ENCODE measurements at regions not wholly inside any gene's neighbourhood (a gene's known extent, or its start where the extent isn't known, plus 50 kb on each side); places are given as distances from the start of the nearest gene placed in this dataset.

DNA sequence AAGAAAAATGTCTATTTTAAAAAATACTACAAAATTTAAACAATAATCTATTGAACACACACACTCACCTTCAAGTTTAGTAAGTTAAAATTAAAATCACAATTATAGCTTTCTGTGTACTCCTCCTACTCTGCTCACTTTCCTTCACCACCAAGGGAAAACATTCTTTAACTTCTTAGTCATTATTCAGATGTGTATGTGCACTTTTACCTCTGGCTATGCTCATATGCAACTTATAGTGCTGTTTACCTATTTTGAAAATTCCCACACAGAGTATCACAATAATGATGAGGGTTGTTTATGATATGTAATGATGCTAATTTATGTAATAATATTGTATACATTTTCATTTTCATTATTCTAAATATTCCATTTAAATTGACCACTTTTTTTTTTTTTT is 661.4 kb downstream of the MRPL39 start:
- no peak overlapping the region for H4K12ac ChIP-seq (ENCODE audit: low read depth, low read length)
- no peak overlapping the region for H2AFZ ChIP-seq (ENCODE audit: insufficient read depth, low read length, poor library complexity)
- no peak overlapping the region for H2AK5ac ChIP-seq (ENCODE audit: low read length)
- H3K4ac ChIP-seq (ENCODE audit: low read depth, low read length) = no peak overlapping the region
- no peak overlapping the region for H4K8ac ChIP-seq (ENCODE audit: low read depth, low read length)
- no peaks in the 10 kb centered on the region for H3K36me3 ChIP-seq (ENCODE audit: control insufficient read depth in 1 of 2, insufficient read depth in 2 of 2, low read length in 2 of 2)
- H3K4me2 ChIP-seq (ENCODE audit: low read length) = no peak overlapping the region
- no peak overlapping the region for H3K18ac ChIP-seq (ENCODE audit: low read length)
- H4K91ac ChIP-seq (ENCODE audit: low read depth, low read length) = no peak overlapping the region
- no peak overlapping the region for H2BK5ac ChIP-seq (ENCODE audit: low read depth, low read length, poor library complexity)
- H2BK120ac ChIP-seq (ENCODE audit: insufficient read depth, low read length, poor library complexity) = no peak overlapping the region
- no peak overlapping the region for H2BK12ac ChIP-seq (ENCODE audit: low read length)
- H3K4me3 ChIP-seq (ENCODE audit: low read depth, low read length) = no peak overlapping the region
- H3K79me1 ChIP-seq (ENCODE audit: low read length) = no peaks in the 10 kb centered on the region
- peaks cover 3% of the 10 kb centered on the region for H3K9me3 ChIP-seq (ENCODE audit: insufficient read depth, low read depth, low read length)
- H3K14ac ChIP-seq (ENCODE audit: low read length) = no peak overlapping the region
- no peaks in the 10 kb centered on the region for H3K4me1 ChIP-seq (ENCODE audit: control insufficient read depth in 1 of 2, insufficient read depth in 2 of 2, low read length in 2 of 2)
- H3K23ac ChIP-seq (ENCODE audit: low read length) = no peak overlapping the region
- H3K27me3 ChIP-seq (ENCODE audit: insufficient read depth, low read length) = no peaks in the 10 kb centered on the region
- no peak overlapping the region for H3K27ac ChIP-seq (ENCODE audit: low read depth, low read length)
- DNase-seq = no peak
- no peak overlapping the region for H3K9ac ChIP-seq (ENCODE audit: low read length)
- H3K79me2 ChIP-seq (ENCODE audit: control insufficient read depth, insufficient read depth, low read length, poor library complexity) = no peaks in the 10 kb centered on the region

DNA sequence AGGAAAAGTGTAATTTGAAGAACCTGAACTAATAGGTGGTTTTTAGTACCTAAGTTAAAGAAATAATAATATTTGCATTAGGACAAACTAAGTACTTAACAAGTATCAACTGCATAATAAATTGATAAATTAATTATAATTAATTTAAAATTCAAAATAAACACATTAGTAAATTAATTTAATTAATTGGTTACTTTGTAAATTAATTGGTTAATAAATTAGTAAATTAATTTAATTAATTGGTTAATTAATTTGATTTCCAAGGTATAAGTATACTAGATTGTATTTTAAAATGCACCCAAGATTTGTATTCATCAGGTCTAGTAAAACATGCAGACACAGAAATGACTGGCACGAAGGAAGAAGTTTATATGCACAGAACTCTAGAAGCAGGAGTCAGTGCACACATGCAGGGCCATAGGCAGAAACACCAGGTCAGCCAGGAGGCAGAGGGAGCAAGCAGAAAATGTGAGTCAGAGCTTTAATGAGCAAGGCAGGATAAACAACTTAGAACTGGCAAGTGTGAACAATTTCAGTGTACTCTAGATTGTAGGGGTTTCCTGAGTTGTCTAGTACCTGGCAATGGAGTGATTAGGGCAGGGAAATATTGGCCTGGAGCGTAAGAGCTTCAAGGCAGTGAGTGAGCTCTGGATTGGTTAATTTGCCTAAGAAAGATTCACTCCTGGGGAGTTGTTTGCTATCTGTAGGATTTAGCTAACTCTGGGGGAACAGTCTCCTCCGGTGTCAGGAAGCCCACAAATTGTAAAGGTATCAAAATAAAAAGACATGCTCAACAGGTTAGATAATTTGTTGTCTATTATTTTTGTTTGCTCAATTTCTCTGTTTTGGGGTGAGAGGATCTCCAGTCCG is 665.7 kb downstream of the MRPL39 start:
- no peak for DNase-seq
- no peak overlapping the region for H3K4ac ChIP-seq (ENCODE audit: low read depth, low read length)
- no peak overlapping the region for H3K23ac ChIP-seq (ENCODE audit: low read length)
- H2BK12ac ChIP-seq (ENCODE audit: low read length) = no peak overlapping the region
- no peak overlapping the region for H4K12ac ChIP-seq (ENCODE audit: low read depth, low read length)
- no peak overlapping the region for H2AK5ac ChIP-seq (ENCODE audit: low read length)
- H3K27me3 ChIP-seq (ENCODE audit: insufficient read depth, low read length) = no peaks in the 10 kb centered on the region
- H3K18ac ChIP-seq (ENCODE audit: low read length) = no peak overlapping the region
- H2BK120ac ChIP-seq (ENCODE audit: insufficient read depth, low read length, poor library complexity) = no peak overlapping the region
- H3K4me3 ChIP-seq (ENCODE audit: low read depth, low read length) = no peak overlapping the region
- H3K9ac ChIP-seq (ENCODE audit: low read length) = no peak overlapping the region
- H4K91ac ChIP-seq (ENCODE audit: low read depth, low read length) = no peak overlapping the region
- H3K4me1 ChIP-seq (ENCODE audit: control insufficient read depth in 1 of 2, insufficient read depth in 2 of 2, low read length in 2 of 2) = no peaks in the 10 kb centered on the region
- H2BK5ac ChIP-seq (ENCODE audit: low read depth, low read length, poor library complexity) = no peak overlapping the region
- no CpG with 5 or more reads among the region's 4 CpGs for WGBS (ENCODE audit: extremely low coverage, insufficient coverage, insufficient read length)
- H3K4me2 ChIP-seq (ENCODE audit: low read length) = no peak overlapping the region
- no peak overlapping the region for H3K14ac ChIP-seq (ENCODE audit: low read length)
- H3K9me3 ChIP-seq (ENCODE audit: insufficient read depth, low read depth, low read length) = peaks cover 3% of the 10 kb centered on the region
- no peaks in the 10 kb centered on the region for H3K36me3 ChIP-seq (ENCODE audit: control insufficient read depth in 1 of 2, insufficient read depth in 2 of 2, low read length in 2 of 2)
- no peaks in the 10 kb centered on the region for H3K79me2 ChIP-seq (ENCODE audit: control insufficient read depth, insufficient read depth, low read length, poor library complexity)
- no peak overlapping the region for H3K27ac ChIP-seq (ENCODE audit: low read depth, low read length)
- H2AFZ ChIP-seq (ENCODE audit: insufficient read depth, low read length, poor library complexity) = no peak overlapping the region
- H4K8ac ChIP-seq (ENCODE audit: low read depth, low read length) = no peak overlapping the region
- H3K79me1 ChIP-seq (ENCODE audit: low read length) = no peaks in the 10 kb centered on the region

- H3K27ac ChIP-seq (ENCODE audit: low read depth, low read length) = no peak overlapping the region
- H3K14ac ChIP-seq (ENCODE audit: low read length) = no peak overlapping the region
- no peak for DNase-seq
- no peak overlapping the region for H4K8ac ChIP-seq (ENCODE audit: low read depth, low read length)
- no peak overlapping the region for H3K4me2 ChIP-seq (ENCODE audit: low read length)
- H4K91ac ChIP-seq (ENCODE audit: low read depth, low read length) = no peak overlapping the region
- no peak overlapping the region for H2BK5ac ChIP-seq (ENCODE audit: low read depth, low read length, poor library complexity)
- H3K9me3 ChIP-seq (ENCODE audit: insufficient read depth, low read depth, low read length) = peaks cover 3% of the 10 kb centered on the region
- H3K36me3 ChIP-seq (ENCODE audit: control insufficient read depth in 1 of 2, insufficient read depth in 2 of 2, low read length in 2 of 2) = no peaks in the 10 kb centered on the region
- no peaks in the 10 kb centered on the region for H3K27me3 ChIP-seq (ENCODE audit: insufficient read depth, low read length)
- no peak overlapping the region for H3K4me3 ChIP-seq (ENCODE audit: low read depth, low read length)
- H2BK12ac ChIP-seq (ENCODE audit: low read length) = no peak overlapping the region
- H2AFZ ChIP-seq (ENCODE audit: insufficient read depth, low read length, poor library complexity) = no peak overlapping the region
- no peak overlapping the region for H4K12ac ChIP-seq (ENCODE audit: low read depth, low read length)
- no peaks in the 10 kb centered on the region for H3K79me2 ChIP-seq (ENCODE audit: control insufficient read depth, insufficient read depth, low read length, poor library complexity)
- no peak overlapping the region for H2BK120ac ChIP-seq (ENCODE audit: insufficient read depth, low read length, poor library complexity)
- no peak overlapping the region for H3K18ac ChIP-seq (ENCODE audit: low read length)
- no CpG with 5 or more reads among the region's 1 CpG for WGBS (ENCODE audit: extremely low coverage, insufficient coverage, insufficient read length)
- H3K23ac ChIP-seq (ENCODE audit: low read length) = no peak overlapping the region
- H3K4me1 ChIP-seq (ENCODE audit: control insufficient read depth in 1 of 2, insufficient read depth in 2 of 2, low read length in 2 of 2) = no peaks in the 10 kb centered on the region
- H3K79me1 ChIP-seq (ENCODE audit: low read length) = no peaks in the 10 kb centered on the region
- no peak overlapping the region for H3K9ac ChIP-seq (ENCODE audit: low read length)
- no peak overlapping the region for H3K4ac ChIP-seq (ENCODE audit: low read depth, low read length)
- no peak overlapping the region for H2AK5ac ChIP-seq (ENCODE audit: low read length)
Measured at GRCh38 chr21:24939291-24939690, 668.0 kb downstream of the MRPL39 start.

- Histone ChIP-seq H3K27me3 (ENCODE audit: insufficient read depth, low read length) (no peaks in the 10 kb centered on the region), H3K14ac (ENCODE audit: low read length) (no peak overlapping the region), H3K79me1 (ENCODE audit: low read length) (no peaks in the 10 kb centered on the region), H3K9ac (ENCODE audit: low read length) (no peak overlapping the region), H4K8ac (ENCODE audit: low read depth, low read length) (no peak overlapping the region), H2AFZ (ENCODE audit: insufficient read depth, low read length, poor library complexity) (no peak overlapping the region), H2AK5ac (ENCODE audit: low read length) (no peak overlapping the region), H3K4me1 (ENCODE audit: control insufficient read depth in 1 of 2, insufficient read depth in 2 of 2, low read length in 2 of 2) (no peaks in the 10 kb centered on the region), H3K27ac (ENCODE audit: low read depth, low read length) (no peak overlapping the region), H3K4ac (ENCODE audit: low read depth, low read length) (no peak overlapping the region), H2BK12ac (ENCODE audit: low read length) (no peak overlapping the region), H2BK5ac (ENCODE audit: low read depth, low read length, poor library complexity) (no peak overlapping the region), H3K4me3 (ENCODE audit: low read depth, low read length) (no peak overlapping the region), H3K23ac (ENCODE audit: low read length) (peak overlapping the region; percentile 74), H4K91ac (ENCODE audit: low read depth, low read length) (no peak overlapping the region), H2BK120ac (ENCODE audit: insufficient read depth, low read length, poor library complexity) (no peak overlapping the region), H4K12ac (ENCODE audit: low read depth, low read length) (no peak overlapping the region), H3K18ac (ENCODE audit: low read length) (no peak overlapping the region), H3K79me2 (ENCODE audit: control insufficient read depth, insufficient read depth, low read length, poor library complexity) (no peaks in the 10 kb centered on the region), H3K4me2 (ENCODE audit: low read length) (no peak overlapping the region), H3K36me3 (ENCODE audit: control insufficient read depth in 1 of 2, insufficient read depth in 2 of 2, low read length in 2 of 2) (no peaks in the 10 kb centered on the region), H3K9me3 (ENCODE audit: insufficient read depth, low read depth, low read length) (no peaks in the 10 kb centered on the region)
- no peak for DNase-seq
- WGBS (ENCODE audit: extremely low coverage, insufficient coverage, insufficient read length) = no CpG with 5 or more reads among the region's 5 CpGs
Measured at GRCh38 chr21:24938573-24938972, 668.7 kb downstream of the MRPL39 start.
